ENCODE measurements at regions not wholly inside any gene's neighbourhood (a gene's known extent, or its start where the extent isn't known, plus 50 kb on each side); places are given as distances from the start of the nearest gene placed in this dataset.

GRCh38 chr4:148654131-148654530, 211.9 kb upstream of the NR3C2 start (continued):
- TF ChIP-seq ZFX (CRISPR knock-in tag; IDR thresholded peaks at IDR 0.05; ENCODE audit: low read depth) (no peak), NFE2L2 (IDR thresholded peaks at IDR 0.05; ENCODE audit: low read length) (no peak)

GRCh38 chr4:148653681-148654080, 211.5 kb upstream of the NR3C2 start:
- no peaks in the 10 kb centered on the region for H3K79me2 ChIP-seq (ENCODE audit: insufficient read depth, low read length)
- CTCF ChIA-PET (ENCODE audit: low intra/inter-chr PET ratio, low total read pairs), result no interaction called here
- no TSS peak for BruUV-seq (replicated peaks)
- 0 out of 4 replicates have a peak, but pooled peaks of 1 of the 2 experiments have one; percentile 19 for TF ChIP-seq MAFK (conservative IDR thresholded peaks at IDR 0.05 in 1 of 2, IDR thresholded peaks at IDR 0.05 in 1 of 2; ENCODE audit: low read length in 2 of 2)
- no peak for TF ChIP-seq ZSCAN29 (CRISPR knock-in tag; conservative IDR thresholded peaks at IDR 0.05)
- no peaks in the 10 kb centered on the region for H3K27me3 ChIP-seq (ENCODE audit: control insufficient read depth in 1 of 2, insufficient read depth in 2 of 2, low read length in 2 of 2)
- no peak overlapping the region for H3K27ac ChIP-seq (ENCODE audit: extremely low read length, insufficient read depth, low read length)
- POLR2A ChIA-PET, result no interaction called here
- H4K20me1 ChIP-seq (ENCODE audit: insufficient read depth, low read length), result no peaks in the 10 kb centered on the region
- no peak overlapping the region for H3K4me3 ChIP-seq (replicated peaks in 1 of 3; ENCODE audit: insufficient read depth in 1 of 3, low read depth in 2 of 3, low read length in 3 of 3)
- no peak overlapping the region for H3K9ac ChIP-seq (ENCODE audit: insufficient read depth, low read depth, low read length)
- in situ Hi-C loops (cut with HindIII; ENCODE audit: extremely low pct_ligation_motif_present, low pct_unique_long_range_greater_than_20kb) (no loop called here), intact Hi-C loops (cut with micrococcal nuclease; ENCODE audit: unreplicated experiment) (no loop called here)
- DNase-seq (ENCODE audit: low spot score) (no peak), FAIRE-seq (no peak), ATAC-seq (no peak)
- no peak overlapping the region for H2AFZ ChIP-seq (ENCODE audit: low read length)
- no peaks in the 10 kb centered on the region for H3K36me3 ChIP-seq (replicated peaks in 1 of 2; ENCODE audit: control insufficient read depth in 1 of 2, insufficient read depth in 2 of 2, low read length in 2 of 2)
- no peak overlapping the region for H3K4me2 ChIP-seq (ENCODE audit: low read depth, low read length)
- H3K4me1 ChIP-seq (ENCODE audit: insufficient read depth, low read length), result no peaks in the 10 kb centered on the region
- 35% methylated on average over 4 of the region's 4 CpGs for WGBS (ENCODE audit: low lambda C conversion rate)
- H3K9me3 ChIP-seq (ENCODE audit: low read length), result peaks cover 11% of the 10 kb centered on the region; the same call in 1 of the 2 replicates

- H4K20me1 ChIP-seq (ENCODE audit: insufficient read depth, low read length), result no peaks in the 10 kb centered on the region
- ATAC-seq, result no peak
- CTCF ChIA-PET (ENCODE audit: low intra/inter-chr PET ratio, low total read pairs), result no interaction called here
- H3K36me3 ChIP-seq (replicated peaks in 1 of 2; ENCODE audit: control insufficient read depth in 1 of 2, insufficient read depth in 2 of 2, low read length in 2 of 2), result no peaks in the 10 kb centered on the region
- in situ Hi-C loops (cut with HindIII; ENCODE audit: extremely low pct_ligation_motif_present, low pct_unique_long_range_greater_than_20kb) (no loop called here), intact Hi-C loops (cut with micrococcal nuclease; ENCODE audit: unreplicated experiment) (no loop called here)
- H3K9me3 ChIP-seq (ENCODE audit: low read length), result peaks cover 18% of the 10 kb centered on the region
- no peak overlapping the region for H3K9ac ChIP-seq (ENCODE audit: insufficient read depth, low read depth, low read length)
- no peaks in the 10 kb centered on the region for H3K4me1 ChIP-seq (ENCODE audit: insufficient read depth, low read length)
- 0% methylated on average over 2 of the region's 2 CpGs for whole genome bisulfite sequencing (ENCODE audit: low lambda C conversion rate)
- H3K79me2 ChIP-seq (ENCODE audit: insufficient read depth, low read length), result no peaks in the 10 kb centered on the region
- POLR2A ChIA-PET, result no interaction called here
- no peak overlapping the region for H3K4me3 ChIP-seq (replicated peaks in 1 of 3; ENCODE audit: insufficient read depth in 1 of 3, low read depth in 2 of 3, low read length in 3 of 3)
- H2AFZ ChIP-seq (ENCODE audit: low read length), result no peak overlapping the region
- no peak overlapping the region for H3K27ac ChIP-seq (ENCODE audit: extremely low read length, insufficient read depth, low read length)
- no peaks in the 10 kb centered on the region for H3K27me3 ChIP-seq (ENCODE audit: control insufficient read depth in 1 of 2, insufficient read depth in 2 of 2, low read length in 2 of 2)
- FAIRE-seq, result no peak
- H3K4me2 ChIP-seq (ENCODE audit: low read depth, low read length), result no peak overlapping the region
- no TSS peak for BruUV-seq (replicated peaks)
- no peak for DNase-seq (ENCODE audit: low spot score)
- TF ChIP-seq ZNF276 (CRISPR knock-in tag; IDR thresholded peaks at IDR 0.05; ENCODE audit: low read depth) (no peak), ZNF407 (CRISPR knock-in tag; IDR thresholded peaks at IDR 0.05; ENCODE audit: not compliant biosample characterization) (no peak)
These were observed 209.8 kb upstream of the NR3C2 start for GRCh38 chr4:148651991-148652390.

All from HepG2 (cell line).